HG03575 (cell line): ENCODE measurements at regions not wholly inside any gene's neighbourhood (a gene's known extent, or its start where the extent isn't known, plus 50 kb on each side); places are given as distances from the start of the nearest gene placed in this dataset.
"Not testable (repeated sequence)": the region's sequence is repeated elsewhere in the genome, so short reads cannot be mapped to it uniquely, and the experiment has no call there.

Source experiments
- ATAC-seq: cut with Tn5 transposase; IDR thresholded peaks from one replicate; pipeline ENCODE4 v1.9.1; 2021; ENCODE audit not compliant: unreplicated experiment, insufficient number of reproducible peaks, low FRiP score; ENCODE audit errors: extremely low read depth

GRCh38 chrX:140346729-140347128 is 158.1 kb downstream of the SOX3 start:
- ATAC-seq = no peak

GRCh38 chrX:140343226-140343868 is 161.5 kb downstream of the SOX3 start:
- ATAC-seq = no peak

GRCh38 chrX:140342410-140342809 is 162.5 kb downstream of the SOX3 start:
- no peak for ATAC-seq

DNA sequence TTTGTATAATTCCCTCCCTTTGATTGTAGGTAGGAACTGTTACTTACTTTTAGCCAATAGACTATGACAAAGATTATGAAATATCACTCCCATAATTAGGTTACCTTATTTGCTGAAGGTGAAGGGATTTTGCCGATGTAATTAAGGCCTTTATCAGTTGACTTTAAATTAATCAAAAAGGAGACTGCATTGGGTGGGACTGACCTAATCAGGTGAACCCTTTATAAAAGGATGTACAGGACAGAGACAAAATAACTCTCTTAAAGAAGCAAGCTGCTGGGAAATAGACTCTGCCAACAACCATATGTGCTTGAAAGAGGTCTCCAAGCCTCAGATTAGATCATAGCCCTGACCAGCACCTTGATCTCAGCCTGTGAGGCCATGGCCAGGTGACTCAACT is 167.6 kb downstream of the SOX3 start:
- no peak for ATAC-seq

DNA sequence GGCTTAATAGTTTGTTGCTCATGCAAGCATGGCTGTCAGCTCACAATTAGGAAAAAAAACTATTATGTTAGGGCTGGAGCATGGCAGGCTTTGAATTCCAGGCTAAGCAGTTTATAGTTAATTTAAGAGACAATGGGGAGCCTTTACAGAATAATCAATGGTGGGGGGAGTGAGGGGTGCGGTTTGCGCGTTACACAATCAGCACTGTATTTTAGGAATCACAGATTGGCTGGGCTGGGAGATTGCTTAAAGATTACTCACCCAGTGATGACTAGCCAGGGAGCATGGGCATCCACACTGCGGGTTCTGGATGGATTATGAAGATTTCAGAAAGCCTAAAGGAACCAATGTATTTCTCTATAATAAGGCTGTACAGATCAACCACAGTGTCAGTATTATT is 186.6 kb downstream of the SOX3 start:
- no peak for ATAC-seq

GRCh38 chrX:140317462-140317861 is 187.4 kb downstream of the SOX3 start:
- no peak for ATAC-seq

GRCh38 chrX:140298960-140299825 is 205.7 kb downstream of the SOX3 start:
- ATAC-seq = no peak

DNA sequence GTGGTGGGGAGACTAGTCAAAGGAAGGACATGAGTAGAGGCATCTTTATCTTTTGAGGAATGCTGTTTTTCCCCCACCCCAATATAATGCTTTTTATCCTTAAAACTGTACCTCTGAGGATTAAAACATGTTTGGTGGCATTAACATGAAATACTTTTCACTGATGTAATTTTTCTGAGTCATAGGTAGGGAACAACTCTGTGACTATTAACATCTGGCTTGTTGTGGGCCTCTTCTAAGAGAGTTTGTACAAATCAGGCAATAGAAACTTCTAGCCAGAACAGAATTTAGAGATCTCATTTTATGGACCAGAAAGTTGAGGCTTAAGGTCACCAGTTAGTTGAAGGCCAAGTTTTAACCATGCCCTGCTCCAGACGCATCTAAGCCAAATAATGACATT is 207.6 kb downstream of the SOX3 start:
- no peak for ATAC-seq

GRCh38 chrX:140292961-140293360 is 211.9 kb downstream of the SOX3 start:
- ATAC-seq = no peak

- no peak for ATAC-seq
Observed at GRCh38 chrX:140292188-140292587, 212.7 kb downstream of the SOX3 start.

DNA sequence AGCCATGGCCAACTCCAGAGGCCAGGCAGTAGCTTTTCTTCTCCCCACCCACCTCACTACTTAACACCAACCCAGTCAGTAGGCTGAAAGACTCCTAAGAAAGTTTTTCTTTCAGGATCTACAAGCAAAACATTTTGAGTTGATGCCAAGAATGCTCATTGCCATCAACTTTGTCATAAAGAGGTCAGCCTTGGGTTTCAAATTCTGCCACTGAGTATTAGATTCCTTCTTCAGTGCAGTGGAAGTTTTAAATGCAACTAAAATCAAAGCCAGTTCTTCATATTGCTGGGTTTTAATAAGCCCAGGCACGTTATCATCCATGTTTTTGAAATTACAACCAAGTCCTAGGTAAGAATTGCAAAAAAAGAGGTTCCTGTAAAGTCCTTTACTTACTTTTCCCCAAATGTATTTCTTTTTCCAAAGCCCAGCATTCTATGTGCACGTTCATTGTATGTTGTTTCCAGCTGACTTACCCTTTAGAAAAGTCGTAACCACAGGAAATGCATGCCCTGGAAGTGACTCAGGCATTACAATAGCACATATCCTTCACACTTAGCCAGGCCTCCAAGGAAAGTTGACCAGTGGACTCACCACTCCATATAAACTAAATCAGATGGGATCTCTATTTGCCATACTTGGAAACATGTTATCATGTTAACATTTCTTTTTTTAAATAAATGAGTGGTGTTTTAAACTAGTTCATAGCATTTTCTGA is 229.9 kb downstream of the SOX3 start:
- ATAC-seq = no peak

GRCh38 chrX:140273921-140274320 is 230.9 kb downstream of the SOX3 start:
- ATAC-seq = no peak

GRCh38 chrX:140250391-140250790 is 254.5 kb downstream of the SOX3 start:
- no peak for ATAC-seq

- no peak for ATAC-seq
Observed at GRCh38 chrX:140249088-140249487, 255.8 kb downstream of the SOX3 start.

- no peak for ATAC-seq
Observed at GRCh38 chrX:140229191-140229590, 263.9 kb upstream of the CXorf66 start.

DNA sequence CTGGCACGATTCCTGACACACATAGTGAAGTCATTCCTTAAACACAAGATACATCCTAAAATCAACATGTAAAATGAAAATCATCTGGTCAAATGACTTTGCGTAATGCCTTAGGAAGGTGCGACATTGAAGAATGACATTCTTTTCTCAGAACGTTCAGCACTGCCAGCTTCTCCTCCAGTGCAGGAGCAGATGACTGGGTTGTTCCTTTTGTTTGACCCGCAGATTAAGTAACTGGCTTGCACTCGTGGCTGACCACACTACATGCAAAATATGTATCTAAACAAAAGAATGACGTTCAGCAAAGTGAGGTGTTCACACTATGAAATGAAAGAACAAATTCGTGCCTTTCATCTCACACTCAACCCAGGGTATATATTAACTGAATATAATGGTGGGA is 260.7 kb upstream of the CXorf66 start:
- ATAC-seq = not testable (repeated sequence)

DNA sequence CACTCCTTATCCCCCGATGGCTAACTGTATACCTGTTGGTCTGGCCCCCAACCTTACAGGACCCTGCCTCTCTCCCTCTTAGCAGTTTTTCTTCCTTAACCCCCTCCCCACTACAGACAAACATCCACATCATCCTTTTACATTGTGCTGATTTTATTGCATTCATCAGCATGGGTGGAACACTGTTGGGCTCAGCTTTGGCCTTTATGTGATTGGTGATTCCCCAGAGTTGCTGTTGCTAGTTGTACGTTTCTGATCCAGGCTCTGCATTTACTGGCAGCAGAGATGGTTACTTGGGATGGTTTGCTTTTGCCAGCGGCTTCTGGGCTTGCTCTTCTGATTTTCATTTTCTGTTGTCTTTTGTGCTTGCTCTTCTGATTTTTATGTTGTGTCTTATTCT is 250.6 kb upstream of the CXorf66 start:
- not testable (repeated sequence) for ATAC-seq

DNA sequence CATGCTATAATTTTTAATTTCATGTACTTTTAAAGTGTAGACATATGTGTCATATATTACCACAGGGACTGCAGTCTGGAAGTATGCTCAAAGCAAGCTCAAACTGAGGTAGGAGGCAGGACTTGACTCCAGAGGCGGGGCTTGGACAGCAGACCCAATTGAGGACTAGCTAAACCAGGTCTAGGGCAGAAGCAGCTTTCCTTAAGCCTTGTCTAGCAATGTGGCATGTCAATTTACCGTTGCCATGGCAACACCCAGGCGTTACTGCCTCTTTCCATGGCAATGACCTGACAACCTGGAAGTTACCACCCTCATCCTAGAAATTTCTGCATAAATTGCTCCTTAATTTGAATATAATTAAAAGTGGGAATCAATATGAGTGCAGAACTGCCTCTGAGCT is 249.2 kb upstream of the CXorf66 start:
- not testable (repeated sequence) for ATAC-seq

- no peak for ATAC-seq
Observed at GRCh38 chrX:140206657-140207056, 241.3 kb upstream of the CXorf66 start.
